ENCODE measurements at regions not wholly inside any gene's neighbourhood (a gene's known extent, or its start where the extent isn't known, plus 50 kb on each side); places are given as distances from the start of the nearest gene placed in this dataset.

DNA sequence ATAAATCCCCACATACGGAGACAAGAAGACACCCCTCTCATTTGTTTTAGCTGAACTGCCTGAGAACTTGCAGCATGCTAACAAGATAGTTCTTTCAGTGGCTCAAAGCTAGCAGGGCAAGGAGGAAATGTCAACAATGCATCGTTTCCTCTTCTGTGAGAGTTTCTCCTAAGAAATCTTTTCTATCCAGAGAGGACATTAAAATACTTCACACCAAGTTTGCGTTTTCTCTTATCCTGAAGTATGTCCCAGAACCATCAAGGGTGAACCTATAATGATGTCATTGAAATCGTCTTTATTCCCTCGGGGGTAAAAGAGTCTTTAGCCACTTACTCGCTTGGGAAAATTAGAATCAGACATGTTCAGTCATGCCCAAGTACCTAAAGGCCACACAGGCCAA lies 541.7 kb upstream of the MDFIC2 start:
- H3K4me1 ChIP-seq (ENCODE audit: insufficient read depth, low read length), result no peaks in the 10 kb centered on the region
- DNase-seq (no peak), ATAC-seq (ENCODE audit: insufficient read depth, low read depth) (no peak)
- H4K20me1 ChIP-seq (ENCODE audit: insufficient read depth, low read length), result no peaks in the 10 kb centered on the region
- no peak overlapping the region for H3K27ac ChIP-seq (ENCODE audit: low read length)
- no peak overlapping the region for H3K4me2 ChIP-seq (ENCODE audit: insufficient read depth, low read length)
- H3K27me3 ChIP-seq (ENCODE audit: insufficient read depth, low read length, poor library complexity), result no peaks in the 10 kb centered on the region
- no peak overlapping the region for H2AFZ ChIP-seq (ENCODE audit: low read depth, low read length)
- no peaks in the 10 kb centered on the region for H3K9me3 ChIP-seq (ENCODE audit: insufficient read depth, low read length, severe bottlenecking)
- no peaks in the 10 kb centered on the region for H3K79me2 ChIP-seq (ENCODE audit: insufficient read depth, low read length)
- H3K4me3 ChIP-seq (ENCODE audit: low read depth in 1 of 2, low read length in 2 of 2), result no peak overlapping the region
- H3K9ac ChIP-seq (ENCODE audit: low read depth, low read length), result no peak overlapping the region
- TF ChIP-seq EZH2 (IDR thresholded peaks at IDR 0.05; ENCODE audit: borderline replicate concordance, low read depth, low read length, severe bottlenecking), result no peak
- no peaks in the 10 kb centered on the region for H3K36me3 ChIP-seq (ENCODE audit: insufficient read depth, low read length)

DNA sequence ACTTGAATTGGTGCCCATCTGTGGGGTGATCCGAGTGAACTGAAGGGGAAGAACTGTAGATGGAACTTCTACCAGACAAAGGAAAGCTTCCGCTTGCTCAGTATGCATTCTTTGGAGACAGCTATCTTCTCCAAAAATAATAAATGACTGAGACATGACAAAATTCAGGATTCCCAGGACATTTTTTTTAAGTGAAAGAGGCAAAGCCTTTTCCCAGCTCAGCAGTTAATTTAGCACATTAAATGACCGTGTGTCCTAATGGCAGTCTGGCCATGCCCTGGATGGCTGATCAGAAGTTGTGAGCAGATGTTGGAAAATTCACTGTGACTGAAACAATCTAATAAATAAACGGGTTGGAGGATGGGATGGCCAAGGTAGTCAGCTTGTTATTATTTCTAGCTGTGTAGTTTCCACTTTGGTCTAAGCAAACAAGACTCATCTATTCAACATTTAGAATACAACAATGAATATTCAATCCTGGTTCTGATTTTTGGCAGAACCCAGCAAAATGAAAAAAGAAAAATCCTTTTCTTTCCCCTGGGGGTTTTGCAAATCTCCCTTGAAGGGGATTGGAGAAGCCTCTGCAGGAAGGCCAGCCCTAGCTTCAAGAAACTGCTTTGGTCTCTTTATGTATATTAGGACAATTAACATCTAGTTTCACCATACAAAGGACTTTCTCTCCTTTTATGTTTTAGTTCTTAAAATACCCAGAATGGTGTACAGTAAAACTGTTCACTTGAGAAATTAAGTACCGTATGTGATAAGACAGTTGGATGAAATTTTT lies 540.9 kb upstream of the MDFIC2 start:
- no peaks in the 10 kb centered on the region for H3K36me3 ChIP-seq (ENCODE audit: insufficient read depth, low read length)

DNA sequence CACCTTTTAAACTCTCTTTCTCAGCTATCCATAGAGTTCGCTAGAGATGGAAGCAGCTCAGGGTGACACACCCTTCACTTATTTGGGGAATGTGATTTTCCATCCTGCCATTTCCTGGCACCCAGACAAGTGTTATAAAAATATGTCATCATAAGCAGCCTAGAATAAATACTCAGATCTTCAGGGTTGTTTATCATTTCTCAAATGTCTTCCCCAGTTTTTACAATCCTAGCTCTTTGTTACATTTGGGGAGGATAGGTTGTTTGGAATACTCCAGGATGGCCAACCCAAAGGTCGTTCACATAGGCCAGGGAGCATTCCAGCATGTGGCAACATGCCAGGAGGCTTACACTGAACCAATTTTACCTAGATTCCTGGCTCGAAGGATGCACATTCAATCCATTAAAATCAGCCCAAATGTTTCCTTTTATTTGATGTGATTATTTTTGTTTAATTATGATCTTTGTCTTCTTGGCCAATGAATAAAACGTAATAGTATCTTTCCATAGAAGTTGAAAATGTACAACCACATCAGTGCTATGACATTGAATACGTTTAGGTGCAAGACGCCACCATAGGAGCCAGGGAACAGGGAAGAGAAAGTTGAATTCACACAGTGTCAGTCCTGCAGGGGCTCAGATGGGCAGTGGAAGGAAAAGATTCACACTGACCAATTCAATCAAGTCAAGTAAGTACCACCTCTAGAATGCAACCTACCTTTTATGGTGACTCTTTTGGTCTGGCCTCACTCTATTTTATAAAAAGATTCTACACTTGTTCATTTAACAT lies 537.7 kb upstream of the MDFIC2 start:
- no peak overlapping the region for H3K4me2 ChIP-seq (ENCODE audit: insufficient read depth, low read length)

More for the DNA sequence above, 540.9 kb upstream of the MDFIC2 start:
- Histone ChIP-seq H3K4me2 (ENCODE audit: insufficient read depth, low read length) (no peak overlapping the region), H3K9me3 (ENCODE audit: insufficient read depth, low read length, severe bottlenecking) (no peaks in the 10 kb centered on the region), H3K27me3 (ENCODE audit: insufficient read depth, low read length, poor library complexity) (no peaks in the 10 kb centered on the region), H2AFZ (ENCODE audit: low read depth, low read length) (no peak overlapping the region), H3K4me3 (ENCODE audit: low read depth in 1 of 2, low read length in 2 of 2) (no peak overlapping the region), H4K20me1 (ENCODE audit: insufficient read depth, low read length) (no peaks in the 10 kb centered on the region), H3K79me2 (ENCODE audit: insufficient read depth, low read length) (no peaks in the 10 kb centered on the region), H3K27ac (ENCODE audit: low read length) (no peak overlapping the region), H3K4me1 (ENCODE audit: insufficient read depth, low read length) (no peaks in the 10 kb centered on the region), H3K9ac (ENCODE audit: low read depth, low read length) (no peak overlapping the region)
- no peak for DNase-seq
- TF ChIP-seq, protein P1, sequence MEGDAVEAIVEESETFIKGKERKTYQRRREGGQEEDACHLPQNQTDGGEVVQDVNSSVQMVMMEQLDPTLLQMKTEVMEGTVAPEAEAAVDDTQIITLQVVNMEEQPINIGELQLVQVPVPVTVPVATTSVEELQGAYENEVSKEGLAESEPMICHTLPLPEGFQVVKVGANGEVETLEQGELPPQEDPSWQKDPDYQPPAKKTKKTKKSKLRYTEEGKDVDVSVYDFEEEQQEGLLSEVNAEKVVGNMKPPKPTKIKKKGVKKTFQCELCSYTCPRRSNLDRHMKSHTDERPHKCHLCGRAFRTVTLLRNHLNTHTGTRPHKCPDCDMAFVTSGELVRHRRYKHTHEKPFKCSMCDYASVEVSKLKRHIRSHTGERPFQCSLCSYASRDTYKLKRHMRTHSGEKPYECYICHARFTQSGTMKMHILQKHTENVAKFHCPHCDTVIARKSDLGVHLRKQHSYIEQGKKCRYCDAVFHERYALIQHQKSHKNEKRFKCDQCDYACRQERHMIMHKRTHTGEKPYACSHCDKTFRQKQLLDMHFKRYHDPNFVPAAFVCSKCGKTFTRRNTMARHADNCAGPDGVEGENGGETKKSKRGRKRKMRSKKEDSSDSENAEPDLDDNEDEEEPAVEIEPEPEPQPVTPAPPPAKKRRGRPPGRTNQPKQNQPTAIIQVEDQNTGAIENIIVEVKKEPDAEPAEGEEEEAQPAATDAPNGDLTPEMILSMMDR (IDR thresholded peaks at IDR 0.05; ENCODE audit: borderline replicate concordance, extremely low read depth, low read length, poor library complexity, severe bottlenecking), result no peak
- no peak for TF ChIP-seq EZH2 (IDR thresholded peaks at IDR 0.05; ENCODE audit: borderline replicate concordance, low read depth, low read length, severe bottlenecking)
- no peak for ATAC-seq (ENCODE audit: insufficient read depth, low read depth)

More for the DNA sequence above, 537.7 kb upstream of the MDFIC2 start:
- no peak overlapping the region for H3K27ac ChIP-seq (ENCODE audit: low read length)
- H2AFZ ChIP-seq (ENCODE audit: low read depth, low read length), result no peak overlapping the region
- H3K36me3 ChIP-seq (ENCODE audit: insufficient read depth, low read length), result no peaks in the 10 kb centered on the region
- no peaks in the 10 kb centered on the region for H3K4me1 ChIP-seq (ENCODE audit: insufficient read depth, low read length)
- no peaks in the 10 kb centered on the region for H4K20me1 ChIP-seq (ENCODE audit: insufficient read depth, low read length)
- no peaks in the 10 kb centered on the region for H3K9me3 ChIP-seq (ENCODE audit: insufficient read depth, low read length, severe bottlenecking)
- no peak overlapping the region for H3K4me3 ChIP-seq (ENCODE audit: low read depth in 1 of 2, low read length in 2 of 2)
- no peak for DNase-seq
- no peaks in the 10 kb centered on the region for H3K79me2 ChIP-seq (ENCODE audit: insufficient read depth, low read length)
- H3K27me3 ChIP-seq (ENCODE audit: insufficient read depth, low read length, poor library complexity), result no peaks in the 10 kb centered on the region
- ATAC-seq (ENCODE audit: insufficient read depth, low read depth), result no peak
- H3K9ac ChIP-seq (ENCODE audit: low read depth, low read length), result no peak overlapping the region
- TF ChIP-seq, protein P1 (IDR thresholded peaks at IDR 0.05; ENCODE audit: borderline replicate concordance, extremely low read depth, low read length, poor library complexity, severe bottlenecking), result no peak
- no peak for TF ChIP-seq EZH2 (IDR thresholded peaks at IDR 0.05; ENCODE audit: borderline replicate concordance, low read depth, low read length, severe bottlenecking)
